ENCODE measurements at regions not wholly inside any gene's neighbourhood (a gene's known extent, or its start where the extent isn't known, plus 50 kb on each side); places are given as distances from the start of the nearest gene placed in this dataset.

GRCh38 chr5:68798877-68799843 lies 294.7 kb upstream of the SLC30A5 start:
- WGBS, result 80% methylated on average over 1 of the region's 2 CpGs
- no peak for DNase-seq (ENCODE audit: extremely low spot score)
- Histone ChIP-seq H3K4me1 (no peaks in the 10 kb centered on the region), H3K27me3 (no peaks in the 10 kb centered on the region), H3K4me3 (no peak overlapping the region), H3K9me3 (no peaks in the 10 kb centered on the region), H3K27ac (replicated peaks in 1 of 4) (no peak overlapping the region), H3K36me3 (no peaks in the 10 kb centered on the region)
- TF ChIP-seq POLR2AphosphoS5 (IDR thresholded peaks at IDR 0.05) (no peak), POLR2A (IDR thresholded peaks at IDR 0.05; ENCODE audit: low read depth) (no peak), CTCF (IDR thresholded peaks at IDR 0.05) (no peak), EP300 (IDR thresholded peaks at IDR 0.05) (no peak)
- intact Hi-C loops (cut with DNase I), result no loop called here

GRCh38 chr5:68802430-68802829 lies 291.4 kb upstream of the SLC30A5 start:
- no peak overlapping the region for H3K4me3 ChIP-seq

GRCh38 chr5:68803881-68804319 lies 289.9 kb upstream of the SLC30A5 start:
- Histone ChIP-seq H3K4me1 (no peaks in the 10 kb centered on the region), H3K9me3 (peaks cover 0 to 6% (median 0%) of the 10 kb centered on the region in 4 donors), H3K36me3 (no peaks in the 10 kb centered on the region), H3K4me3 (no peak overlapping the region), H3K27ac (replicated peaks in 1 of 4) (no peak overlapping the region), H3K27me3 (no peaks in the 10 kb centered on the region)
- no peak for DNase-seq (ENCODE audit: extremely low spot score)
- intact Hi-C loops (cut with DNase I), result no loop called here
- WGBS, result 87% methylated on average over 7 of the region's 7 CpGs
- TF ChIP-seq POLR2AphosphoS5 (IDR thresholded peaks at IDR 0.05) (no peak), EP300 (IDR thresholded peaks at IDR 0.05) (no peak), CTCF (IDR thresholded peaks at IDR 0.05) (no peak), POLR2A (IDR thresholded peaks at IDR 0.05; ENCODE audit: low read depth) (no peak)

More at GRCh38 chr5:68802430-68802829, 291.4 kb upstream of the SLC30A5 start:
- TF ChIP-seq EP300 (IDR thresholded peaks at IDR 0.05) (no peak), CTCF (IDR thresholded peaks at IDR 0.05) (no peak), POLR2AphosphoS5 (IDR thresholded peaks at IDR 0.05) (no peak), POLR2A (IDR thresholded peaks at IDR 0.05; ENCODE audit: low read depth) (no peak)
- Histone ChIP-seq H3K9me3 (peaks cover 0 to 6% (median 0%) of the 10 kb centered on the region in 4 donors), H3K27ac (replicated peaks in 1 of 4) (no peak overlapping the region), H3K36me3 (no peaks in the 10 kb centered on the region), H3K27me3 (no peaks in the 10 kb centered on the region), H3K4me1 (no peaks in the 10 kb centered on the region)
- no CpG with 5 or more reads among the region's 2 CpGs for WGBS
- DNase-seq (ENCODE audit: extremely low spot score), result no peak
- intact Hi-C loops (cut with DNase I), result no loop called here

- intact Hi-C loops (cut with DNase I), result no loop called here
Observed at GRCh38 chr5:68804343-68804742, 289.5 kb upstream of the SLC30A5 start.

More at GRCh38 chr5:68804343-68804742, 289.5 kb upstream of the SLC30A5 start:
- no peaks in the 10 kb centered on the region for H3K27me3 ChIP-seq
- no peaks in the 10 kb centered on the region for H3K36me3 ChIP-seq
- WGBS, result 78% methylated on average over 3 of the region's 3 CpGs
- H3K4me3 ChIP-seq, result no peak overlapping the region
- peaks cover 0 to 6% (median 0%) of the 10 kb centered on the region in 4 donors for H3K9me3 ChIP-seq
- TF ChIP-seq POLR2AphosphoS5 (IDR thresholded peaks at IDR 0.05), result no peak
- no peak for TF ChIP-seq POLR2A (IDR thresholded peaks at IDR 0.05; ENCODE audit: low read depth)
- no peak for TF ChIP-seq EP300 (IDR thresholded peaks at IDR 0.05)
- TF ChIP-seq CTCF (IDR thresholded peaks at IDR 0.05), result no peak
- DNase-seq (ENCODE audit: extremely low spot score), result no peak
- H3K27ac ChIP-seq (replicated peaks in 1 of 4), result no peak overlapping the region
- no peaks in the 10 kb centered on the region for H3K4me1 ChIP-seq
